Stimulated activated CD4-positive, alpha-beta T cell treated with anti-CD3 and anti-CD28 coated beads, Interleukin-4, amount 100 ng/mL, for 4 hours (primary cell): ENCODE measurements at regions not wholly inside any gene's neighbourhood (a gene's known extent, or its start where the extent isn't known, plus 50 kb on each side); places are given as distances from the start of the nearest gene placed in this dataset.
"Not testable (repeated sequence)": the region's sequence is repeated elsewhere in the genome, so short reads cannot be mapped to it uniquely, and the experiment has no call there.

Experiments used
- DNase-seq, 2 experiments: peaks; one replicate each; pipeline ENCODE4 v3.0.0-alpha.2; 2020

DNA sequence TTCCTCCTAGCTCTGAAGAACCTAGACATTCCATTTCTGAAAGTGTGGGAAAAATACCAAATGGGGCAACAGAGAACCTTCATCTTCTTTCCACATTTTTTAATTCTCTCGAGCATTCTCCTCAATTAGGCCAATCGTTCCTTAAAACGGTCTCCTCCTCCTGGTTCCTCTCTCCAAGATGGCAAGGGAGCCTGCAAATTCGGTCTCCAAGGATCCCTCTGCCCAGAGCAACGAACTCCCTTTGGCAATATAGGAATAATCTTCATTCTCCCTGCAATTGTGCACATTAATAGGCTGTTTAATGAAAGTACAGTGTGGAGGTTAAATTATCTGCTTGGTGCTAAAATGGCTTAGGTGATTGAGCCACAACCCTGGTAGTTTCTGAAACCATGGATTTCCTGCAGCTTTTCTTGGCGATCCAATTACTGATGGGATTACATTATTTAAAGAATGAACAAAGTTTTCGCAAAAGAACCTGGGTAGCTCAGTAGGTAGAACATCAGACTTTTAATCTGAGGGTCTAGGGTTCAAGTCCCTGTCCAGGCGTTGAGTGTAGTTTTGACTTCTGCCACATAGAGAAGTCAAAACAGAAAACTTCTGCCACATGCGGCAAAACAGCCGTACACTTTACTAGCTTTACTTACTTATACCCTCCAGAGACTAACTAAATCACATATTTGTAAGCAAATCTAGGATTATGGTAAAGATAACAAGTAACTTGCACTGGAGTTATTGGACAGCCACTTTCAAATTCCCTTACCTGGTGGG is 102.9 kb upstream of the ZNF184 start:
- DNase-seq = no peak

DNA sequence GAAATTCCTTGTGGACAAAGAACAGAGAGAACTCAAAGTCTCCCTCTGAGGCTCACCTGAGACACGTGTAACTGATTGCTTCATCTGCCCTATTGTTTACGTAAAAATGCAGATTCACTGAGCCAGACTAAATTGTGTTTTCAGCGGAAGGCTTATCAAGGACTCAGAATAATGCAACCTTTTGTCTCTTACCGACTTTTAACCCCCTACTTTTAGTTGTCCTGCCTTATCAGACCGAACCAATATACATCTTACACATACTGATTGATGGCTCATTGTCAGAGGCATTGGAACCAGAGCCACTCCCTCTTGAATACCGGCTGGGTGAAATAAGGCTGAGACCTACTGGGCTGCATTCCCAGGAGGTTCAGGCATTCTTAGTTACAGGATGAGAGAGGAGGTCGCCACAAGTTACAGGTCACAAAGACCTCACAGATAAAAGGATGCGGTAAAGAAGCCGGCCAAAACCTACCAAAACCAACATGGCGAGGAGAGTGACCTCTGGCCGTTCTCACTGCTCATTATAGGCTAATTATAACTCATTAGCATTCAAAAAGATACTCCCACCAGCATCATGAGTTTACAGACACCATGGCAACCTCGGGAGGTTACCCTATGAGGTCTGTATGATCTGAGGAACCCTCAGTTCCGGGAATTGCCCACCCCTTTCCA is 95.5 kb upstream of the ZNF184 start:
- DNase-seq = no peak

- no peak for DNase-seq
Observed at GRCh38 chr6:27565839-27566779, 93.2 kb upstream of the ZNF184 start.

DNA sequence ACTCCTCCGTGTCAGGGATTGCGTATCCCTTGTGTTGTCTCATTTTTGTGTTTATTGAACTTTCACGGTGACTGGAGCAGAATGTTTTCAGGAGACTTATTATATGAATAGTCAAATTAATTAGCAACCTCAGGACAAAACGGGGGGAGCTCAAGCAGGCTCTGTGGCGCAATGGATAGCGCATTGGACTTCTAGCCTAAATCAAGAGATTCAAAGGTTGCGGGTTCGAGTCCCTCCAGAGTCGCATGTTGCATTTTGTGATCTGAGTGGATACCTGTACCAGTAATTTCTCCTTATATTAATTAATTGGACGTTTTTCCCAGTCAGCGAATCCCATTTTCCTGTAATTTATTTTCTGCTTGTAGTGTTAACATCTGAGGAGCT is 89.1 kb upstream of the ZNF184 start:
- no peak for DNase-seq

DNA sequence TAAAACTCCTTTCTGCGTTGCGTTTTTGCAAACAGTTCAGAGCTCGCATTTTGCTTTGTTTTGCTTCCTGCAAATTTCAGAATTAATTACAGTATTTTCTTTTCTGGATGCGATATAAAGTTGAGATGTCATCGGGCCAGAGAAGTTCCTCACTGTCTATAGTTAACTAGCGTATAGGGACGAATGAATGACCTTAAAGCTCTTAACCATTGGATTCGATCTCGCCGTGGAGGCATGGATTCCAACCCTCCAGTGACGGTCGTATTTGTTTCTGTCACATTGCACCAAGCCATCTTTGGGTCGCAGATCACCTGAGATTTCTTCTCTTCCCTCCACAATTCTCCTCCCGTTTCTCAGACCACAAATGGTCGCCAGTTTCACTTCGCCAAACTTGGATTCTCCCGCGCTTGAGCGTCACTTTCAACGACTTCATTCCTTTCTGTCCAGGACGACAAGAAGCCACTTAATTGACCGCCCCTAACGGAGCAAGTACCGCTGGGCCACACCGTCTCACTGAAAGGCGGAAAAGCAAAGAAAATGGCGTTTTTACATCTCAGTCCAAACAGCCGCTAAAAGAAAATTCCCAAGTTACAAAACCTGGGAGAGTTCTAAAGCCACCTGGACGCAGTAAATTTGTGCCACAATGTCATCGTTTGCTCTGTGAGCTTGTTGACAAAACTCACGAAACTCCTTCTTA is 85.3 kb upstream of the ZNF184 start:
- no peak for DNase-seq

GRCh38 chr6:27556406-27556805 is 83.5 kb upstream of the ZNF184 start:
- no peak for DNase-seq

DNA sequence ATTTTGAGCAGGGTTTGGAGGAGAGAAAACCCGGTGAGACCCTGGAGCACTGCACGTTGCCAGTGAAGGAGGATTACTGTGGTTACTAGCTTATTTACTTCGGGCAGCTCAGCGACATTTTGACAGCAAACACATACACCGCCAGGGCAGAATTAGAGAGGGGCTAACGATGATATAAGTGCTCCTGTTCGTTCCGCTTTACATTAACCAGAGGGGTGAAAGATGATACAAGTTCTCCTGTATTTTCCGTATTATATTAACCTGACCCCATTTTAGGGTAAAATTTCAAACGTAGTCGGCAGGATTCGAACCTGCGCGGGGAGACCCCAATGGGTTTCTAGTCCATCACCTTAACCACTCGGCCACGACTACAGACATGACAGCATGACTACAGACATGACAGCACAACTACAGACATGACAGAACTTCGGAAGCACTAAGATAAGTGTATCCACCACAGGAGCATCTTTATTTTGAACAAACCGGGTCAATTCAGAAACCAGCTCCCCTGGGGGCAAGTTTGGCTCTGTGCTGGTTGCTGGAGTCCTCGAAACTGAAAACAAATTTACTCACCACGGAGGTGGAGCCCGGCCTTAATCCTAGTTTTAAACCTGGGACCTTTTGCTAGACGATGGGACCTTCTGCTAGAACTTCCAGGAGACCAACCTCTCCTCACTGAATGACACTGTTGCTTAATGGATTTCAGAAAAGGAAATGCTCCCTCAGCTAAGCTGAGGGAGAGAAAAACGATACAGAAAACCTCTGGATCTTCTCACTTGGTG is 80.4 kb upstream of the ZNF184 start:
- no peak for DNase-seq

GRCh38 chr6:27551607-27552006 is 78.7 kb upstream of the ZNF184 start:
- no peak for DNase-seq

DNA sequence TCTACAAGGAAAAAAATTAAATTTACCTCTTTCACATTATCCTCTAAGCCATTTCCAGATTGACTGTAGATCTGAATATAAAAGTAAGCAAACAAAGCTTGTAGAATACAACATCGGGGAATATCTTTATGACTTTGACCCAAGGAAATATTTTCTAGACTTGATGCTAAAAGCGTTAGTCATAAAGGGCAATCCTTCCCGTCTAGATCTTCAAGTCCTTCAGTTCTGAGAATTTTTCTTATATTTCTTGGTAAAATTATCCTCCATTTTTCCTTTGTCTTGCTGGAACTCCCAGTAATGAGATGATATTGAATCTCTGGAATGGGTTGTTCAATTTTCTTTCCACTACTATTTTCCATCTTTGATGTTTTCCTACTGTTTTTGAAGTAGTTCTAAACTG is 77.8 kb upstream of the ZNF184 start:
- DNase-seq = no peak

DNA sequence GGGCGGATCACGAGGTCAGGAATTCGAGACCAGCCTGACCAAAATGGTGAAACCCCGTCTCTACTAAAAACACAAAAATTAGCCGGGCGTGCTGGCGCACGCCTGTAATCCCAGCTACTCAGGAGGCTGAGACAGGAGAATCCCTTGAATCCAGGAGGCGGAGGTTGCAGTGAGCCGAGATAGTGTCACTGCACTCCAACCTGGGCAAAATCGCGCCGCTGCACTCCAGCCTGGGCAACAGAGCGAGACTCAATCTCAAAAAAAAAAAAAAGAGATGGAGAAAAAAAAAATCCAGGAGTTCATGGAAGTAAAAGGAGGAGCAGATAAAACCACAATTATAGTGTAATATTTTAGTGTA is 76.3 kb upstream of the ZNF184 start:
- DNase-seq = not testable (repeated sequence)

- DNase-seq = no peak
Observed at GRCh38 chr6:27547157-27548075, 74.5 kb upstream of the ZNF184 start.

DNA sequence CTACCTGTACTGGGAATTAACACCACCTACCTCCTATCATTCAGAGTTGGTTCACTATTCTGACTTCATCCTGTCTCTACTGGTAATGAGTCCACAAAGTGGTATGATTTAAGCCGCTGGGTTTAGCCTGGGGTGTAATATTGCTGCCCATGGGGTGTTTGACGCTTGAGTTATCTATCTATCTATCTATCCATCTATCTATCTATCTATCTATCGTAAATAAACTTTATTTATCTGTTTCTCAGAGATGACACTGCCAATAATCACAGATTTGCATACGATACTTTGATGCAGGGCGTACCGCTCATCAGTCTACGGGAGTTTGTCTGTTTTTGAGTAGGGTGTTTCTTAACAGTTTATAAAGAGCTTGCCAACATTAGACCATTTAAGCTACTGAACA is 73.6 kb upstream of the ZNF184 start:
- DNase-seq = no peak

GRCh38 chr6:27545271-27546046 is 72.6 kb upstream of the ZNF184 start:
- DNase-seq = no peak

- no peak for DNase-seq
Observed at GRCh38 chr6:27544612-27545260, 71.8 kb upstream of the ZNF184 start.

GRCh38 chr6:27544135-27544534 is 71.2 kb upstream of the ZNF184 start:
- DNase-seq = not testable (repeated sequence)

GRCh38 chr6:27542485-27542884 is 69.6 kb upstream of the ZNF184 start:
- DNase-seq = no peak

DNA sequence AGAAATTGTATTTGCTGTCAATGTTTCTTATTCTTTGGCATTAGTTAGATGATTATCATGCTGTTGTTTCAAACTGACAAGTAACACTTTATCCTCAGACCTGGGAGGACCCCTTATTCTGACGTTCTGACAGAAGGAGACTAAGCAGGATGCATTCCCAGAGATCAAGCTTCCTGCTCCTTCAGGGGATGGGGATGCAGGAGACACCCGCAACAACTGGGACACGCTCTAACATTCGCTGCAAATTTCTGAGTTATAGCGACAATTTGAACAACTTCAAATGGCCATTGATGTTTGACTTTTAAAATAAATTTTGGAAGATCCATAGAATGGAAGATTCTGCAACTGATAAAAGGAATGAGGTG is 69.0 kb upstream of the ZNF184 start:
- DNase-seq = no peak

GRCh38 chr6:27541212-27541932 is 68.5 kb upstream of the ZNF184 start:
- DNase-seq = no peak

DNA sequence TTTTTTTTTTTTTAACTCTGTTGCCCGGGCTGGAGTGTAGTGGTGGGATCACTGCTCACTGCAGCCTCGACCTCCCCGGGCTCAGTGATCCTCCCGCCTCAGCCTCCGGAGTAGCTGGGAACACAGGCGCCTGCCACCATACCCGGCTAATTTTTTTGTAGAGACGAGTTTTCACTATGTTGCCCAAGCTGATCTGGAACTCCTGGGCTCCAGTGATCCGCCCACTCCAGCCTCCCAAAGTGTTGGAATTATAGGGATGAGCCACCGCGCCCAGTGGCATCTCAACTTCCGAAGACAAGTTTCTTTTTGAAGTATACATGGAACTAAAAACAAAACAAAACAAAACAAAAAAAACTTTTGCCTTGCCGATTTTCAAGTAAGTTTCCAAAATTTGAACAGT is 66.6 kb upstream of the ZNF184 start:
- DNase-seq = no peak
